ENCODE measurements at regions not wholly inside any gene's neighbourhood (a gene's known extent, or its start where the extent isn't known, plus 50 kb on each side); places are given as distances from the start of the nearest gene placed in this dataset.

- TF ChIP-seq EZH2 (IDR thresholded peaks at IDR 0.05; ENCODE audit: borderline replicate concordance): no peak
- no peak for TF ChIP-seq CTCF (IDR thresholded peaks at IDR 0.05; ENCODE audit: poor library complexity)
- TF ChIP-seq EZH2phosphoT487 (IDR thresholded peaks at IDR 0.05; ENCODE audit: low read depth, severe bottlenecking, unreplicated experiment): no peak
Measured at GRCh38 chr10:9163699-9164098, 1109.2 kb downstream of the GATA3 start.
